ENCODE measurements at regions not wholly inside any gene's neighbourhood (a gene's known extent, or its start where the extent isn't known, plus 50 kb on each side); places are given as distances from the start of the nearest gene placed in this dataset.

DNA sequence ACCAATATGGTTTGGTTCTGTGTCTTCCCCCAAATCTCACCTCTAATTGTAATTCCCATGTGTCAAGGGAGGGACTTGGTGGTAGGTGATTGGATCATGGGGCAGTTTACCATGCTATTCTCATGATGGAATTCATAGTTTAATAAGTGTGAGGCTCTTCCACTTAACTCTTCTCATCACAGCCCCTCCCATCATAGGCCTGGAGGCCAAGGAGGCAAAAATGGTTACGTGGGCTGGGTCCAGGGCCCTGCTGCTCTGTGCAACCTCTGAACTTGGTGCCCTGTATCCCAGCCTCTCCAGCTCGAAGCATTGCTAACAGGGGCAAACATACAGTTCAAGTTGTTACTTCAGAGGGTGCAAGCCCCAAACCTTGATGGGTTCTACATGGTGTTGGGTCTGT, 232.7 kb downstream of the ADGRG6 start:
- H3K9me3 ChIP-seq (ENCODE audit: control insufficient read depth in 1 of 2, low read length in 2 of 2) = peaks cover 0 to 3% of the 10 kb centered on the region in 2 donors
- H3K4me1 ChIP-seq (ENCODE audit: control insufficient read depth in 1 of 2, insufficient read depth in 2 of 2, low read length in 2 of 2) = no peaks in the 10 kb centered on the region
- H3K27me3 ChIP-seq (ENCODE audit: low read depth, low read length) = no peaks in the 10 kb centered on the region
- no peak overlapping the region for H3K4me3 ChIP-seq (ENCODE audit: low read depth in 1 of 2, low read length in 2 of 2)
- H3K36me3 ChIP-seq (ENCODE audit: control insufficient read depth in 1 of 2, insufficient read depth in 2 of 2, low read length in 2 of 2) = no peaks in the 10 kb centered on the region
- no peak overlapping the region for H3K27ac ChIP-seq (ENCODE audit: low read length)

DNA sequence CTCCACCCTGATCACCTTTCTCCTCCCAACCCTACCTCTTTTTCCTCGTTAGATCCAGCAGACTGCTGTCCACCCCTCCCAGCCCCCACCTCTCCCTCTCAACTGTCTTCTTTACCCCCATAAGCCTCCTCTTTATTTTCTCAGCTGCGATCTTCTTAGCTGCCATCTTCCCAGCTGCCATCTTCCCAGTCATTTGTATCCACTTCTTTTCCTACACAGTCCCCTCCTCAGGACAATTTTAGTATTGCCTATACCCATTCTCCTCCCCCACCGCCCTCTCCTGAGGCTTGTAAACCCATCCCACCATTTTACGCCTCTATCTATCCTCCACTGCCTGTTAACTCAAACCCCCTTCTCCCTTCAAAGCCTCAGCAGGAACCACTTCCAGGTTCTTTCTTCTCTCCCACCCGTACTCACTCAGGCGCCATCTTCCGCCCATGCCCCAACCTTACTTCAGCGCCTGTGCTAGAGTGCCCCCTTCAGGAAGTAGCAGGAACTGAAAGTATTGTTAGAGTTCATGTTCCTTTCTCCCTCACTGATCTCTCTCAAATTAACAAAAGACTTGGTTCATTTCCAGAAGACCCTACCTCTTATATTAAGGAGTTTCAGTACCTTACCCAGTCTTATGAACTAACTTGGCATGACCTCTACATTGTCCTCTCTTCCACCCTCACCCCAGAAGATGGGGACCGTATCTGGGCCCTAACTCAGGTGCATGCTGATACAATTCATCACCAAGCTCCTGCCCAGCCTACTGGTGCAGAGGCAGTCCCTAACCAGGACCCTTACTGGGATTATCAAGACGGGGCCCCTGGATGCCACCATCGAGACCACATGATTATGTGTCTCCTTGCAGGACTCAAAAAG, 236.0 kb downstream of the ADGRG6 start:
- Histone ChIP-seq H3K27ac (ENCODE audit: low read length) (no peak overlapping the region), H3K36me3 (ENCODE audit: control insufficient read depth in 1 of 2, insufficient read depth in 2 of 2, low read length in 2 of 2) (no peaks in the 10 kb centered on the region), H3K4me3 (ENCODE audit: low read depth in 1 of 2, low read length in 2 of 2) (no peak overlapping the region), H3K27me3 (ENCODE audit: low read depth, low read length) (no peaks in the 10 kb centered on the region), H3K4me1 (ENCODE audit: control insufficient read depth in 1 of 2, insufficient read depth in 2 of 2, low read length in 2 of 2) (no peaks in the 10 kb centered on the region), H3K9me3 (ENCODE audit: control insufficient read depth in 1 of 2, low read length in 2 of 2) (peaks cover 0 to 3% of the 10 kb centered on the region in 2 donors)

DNA sequence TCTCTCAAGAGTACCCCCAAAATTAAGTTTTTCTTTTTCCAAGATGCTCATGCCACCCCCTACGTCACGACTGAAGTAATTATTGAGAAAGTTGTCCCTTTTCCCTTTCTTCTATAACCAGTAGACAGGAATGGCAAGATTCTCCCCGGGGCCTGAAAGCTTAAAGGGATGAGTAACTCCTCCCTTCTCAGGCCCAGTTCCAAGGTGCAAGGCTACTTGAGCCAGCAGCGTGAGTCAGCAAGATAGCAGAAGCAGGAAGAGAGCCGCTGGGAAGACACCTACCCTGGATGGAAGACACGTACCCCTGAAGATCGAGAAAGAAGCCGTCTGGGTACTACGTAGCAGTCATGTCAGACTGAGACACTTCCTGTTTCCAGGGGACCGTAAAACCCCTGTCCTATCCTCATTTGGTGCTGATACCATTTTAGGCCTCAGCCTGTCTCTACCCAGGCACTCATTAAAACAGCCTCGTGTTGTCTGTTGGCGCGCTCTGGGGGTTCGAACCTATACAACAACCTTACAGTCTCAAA, 241.0 kb downstream of the ADGRG6 start:
- Histone ChIP-seq H3K4me3 (ENCODE audit: low read depth in 1 of 2, low read length in 2 of 2) (no peak overlapping the region), H3K27ac (ENCODE audit: low read length) (no peak overlapping the region), H3K4me1 (ENCODE audit: control insufficient read depth in 1 of 2, insufficient read depth in 2 of 2, low read length in 2 of 2) (no peaks in the 10 kb centered on the region), H3K27me3 (ENCODE audit: low read depth, low read length) (no peaks in the 10 kb centered on the region), H3K36me3 (ENCODE audit: control insufficient read depth in 1 of 2, insufficient read depth in 2 of 2, low read length in 2 of 2) (no peaks in the 10 kb centered on the region), H3K9me3 (ENCODE audit: control insufficient read depth in 1 of 2, low read length in 2 of 2) (no peaks in the 10 kb centered on the region)

DNA sequence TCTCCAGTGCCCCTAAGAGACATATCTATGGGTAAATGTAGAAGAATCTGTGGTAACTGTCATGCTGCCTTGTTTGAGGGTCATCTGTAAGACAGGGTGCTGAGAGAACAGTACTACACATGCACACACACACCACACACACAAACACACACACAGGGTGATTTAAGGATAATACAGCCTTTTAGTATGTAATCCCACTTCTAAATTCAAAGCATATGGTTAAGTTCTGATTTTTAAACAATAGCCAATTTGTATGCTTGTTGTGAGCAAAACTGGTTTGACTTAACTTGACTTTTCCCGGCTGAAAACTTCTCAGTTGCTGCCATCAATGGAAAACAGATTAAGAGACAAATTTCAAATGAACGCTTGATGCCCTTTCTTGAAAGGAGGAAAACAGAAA, 241.8 kb downstream of the ADGRG6 start:
- H3K4me3 ChIP-seq (ENCODE audit: low read depth in 1 of 2, low read length in 2 of 2) = no peak overlapping the region
- no peaks in the 10 kb centered on the region for H3K9me3 ChIP-seq (ENCODE audit: control insufficient read depth in 1 of 2, low read length in 2 of 2)
- no peak overlapping the region for H3K27ac ChIP-seq (ENCODE audit: low read length)
- H3K36me3 ChIP-seq (ENCODE audit: control insufficient read depth in 1 of 2, insufficient read depth in 2 of 2, low read length in 2 of 2) = no peaks in the 10 kb centered on the region
- H3K27me3 ChIP-seq (ENCODE audit: low read depth, low read length) = no peaks in the 10 kb centered on the region
- no peaks in the 10 kb centered on the region for H3K4me1 ChIP-seq (ENCODE audit: control insufficient read depth in 1 of 2, insufficient read depth in 2 of 2, low read length in 2 of 2)

DNA sequence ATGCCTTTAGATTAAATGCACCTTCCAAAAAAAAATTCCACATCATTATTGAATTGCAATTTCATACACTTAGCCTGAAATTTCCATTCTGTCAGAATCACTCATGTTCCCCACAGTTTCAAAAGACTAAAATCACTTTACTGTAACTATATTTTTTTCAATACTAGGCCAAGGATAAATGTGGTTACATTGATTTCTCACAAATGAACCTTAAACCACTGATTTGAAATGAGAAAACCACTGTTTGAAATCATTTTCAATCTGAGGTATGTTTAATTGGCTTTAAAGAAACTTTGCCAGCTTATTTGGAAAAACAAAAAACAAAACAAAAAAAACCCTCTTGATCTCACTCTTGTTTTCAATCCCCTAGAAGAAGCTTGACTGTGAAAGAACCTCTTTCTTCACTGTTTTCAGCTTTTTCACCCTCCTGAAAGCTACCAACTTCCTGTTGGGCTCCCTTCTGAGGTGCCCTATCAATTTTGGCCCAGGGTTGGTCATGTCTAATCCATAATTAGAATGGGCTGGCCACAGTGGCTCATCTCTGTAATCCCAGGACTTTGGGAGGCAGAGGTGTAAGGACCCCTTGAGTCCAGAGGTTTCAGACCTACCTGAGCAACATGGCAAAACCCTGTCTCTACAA, 242.5 kb downstream of the ADGRG6 start:
- no peaks in the 10 kb centered on the region for H3K27me3 ChIP-seq (ENCODE audit: low read depth, low read length)
- H3K9me3 ChIP-seq (ENCODE audit: control insufficient read depth in 1 of 2, low read length in 2 of 2) = no peaks in the 10 kb centered on the region
- H3K4me1 ChIP-seq (ENCODE audit: control insufficient read depth in 1 of 2, insufficient read depth in 2 of 2, low read length in 2 of 2) = no peaks in the 10 kb centered on the region
- H3K4me3 ChIP-seq (ENCODE audit: low read depth in 1 of 2, low read length in 2 of 2) = no peak overlapping the region
- H3K36me3 ChIP-seq (ENCODE audit: control insufficient read depth in 1 of 2, insufficient read depth in 2 of 2, low read length in 2 of 2) = no peaks in the 10 kb centered on the region
- H3K27ac ChIP-seq (ENCODE audit: low read length) = no peak overlapping the region

DNA sequence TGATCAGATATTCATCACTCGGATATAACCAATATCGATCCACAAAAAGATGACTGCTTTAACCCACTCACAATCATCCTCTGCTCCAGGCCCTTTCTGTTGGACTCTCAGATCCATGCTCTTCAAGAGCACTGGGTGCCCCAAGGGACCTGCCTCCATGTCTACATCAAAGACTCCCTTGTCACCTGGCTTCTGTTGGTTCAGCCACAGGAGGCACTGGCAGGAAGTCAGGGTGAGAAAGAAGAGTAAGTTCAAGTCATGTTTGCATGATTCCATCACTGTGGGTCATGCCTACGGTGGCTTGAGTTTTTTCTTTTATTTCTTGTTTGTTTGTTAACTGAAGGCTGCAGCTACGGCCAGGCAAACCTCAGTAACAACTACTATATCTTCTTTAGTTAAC, 243.3 kb downstream of the ADGRG6 start:
- Histone ChIP-seq H3K36me3 (ENCODE audit: control insufficient read depth in 1 of 2, insufficient read depth in 2 of 2, low read length in 2 of 2) (no peaks in the 10 kb centered on the region), H3K4me3 (ENCODE audit: low read depth in 1 of 2, low read length in 2 of 2) (no peak overlapping the region), H3K4me1 (ENCODE audit: control insufficient read depth in 1 of 2, insufficient read depth in 2 of 2, low read length in 2 of 2) (no peaks in the 10 kb centered on the region), H3K9me3 (ENCODE audit: control insufficient read depth in 1 of 2, low read length in 2 of 2) (no peaks in the 10 kb centered on the region), H3K27ac (ENCODE audit: low read length) (no peak overlapping the region), H3K27me3 (ENCODE audit: low read depth, low read length) (no peaks in the 10 kb centered on the region)

DNA sequence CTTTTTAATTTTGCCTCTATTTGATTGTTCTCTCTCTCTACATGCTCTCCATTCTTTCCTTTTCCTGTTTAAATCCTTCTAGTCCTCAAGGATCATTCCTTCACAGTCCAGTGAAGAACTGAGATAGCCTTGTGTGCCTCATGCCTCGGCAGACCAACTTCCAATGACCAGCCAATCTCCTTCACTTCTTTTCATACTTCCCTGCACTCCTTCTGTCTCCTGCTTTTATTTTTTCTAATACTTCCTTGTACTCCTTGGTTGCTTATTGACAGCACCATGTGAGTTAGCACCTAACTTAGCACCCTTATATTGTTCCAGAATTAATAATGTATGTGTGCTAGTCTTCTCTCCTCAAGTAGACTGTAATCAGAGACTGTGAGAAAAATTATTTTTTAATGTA, 246.8 kb downstream of the ADGRG6 start:
- Histone ChIP-seq H3K27me3 (ENCODE audit: low read depth, low read length) (no peaks in the 10 kb centered on the region), H3K4me3 (ENCODE audit: low read depth in 1 of 2, low read length in 2 of 2) (no peak overlapping the region), H3K9me3 (ENCODE audit: control insufficient read depth in 1 of 2, low read length in 2 of 2) (no peaks in the 10 kb centered on the region), H3K36me3 (ENCODE audit: control insufficient read depth in 1 of 2, insufficient read depth in 2 of 2, low read length in 2 of 2) (no peaks in the 10 kb centered on the region), H3K4me1 (ENCODE audit: control insufficient read depth in 1 of 2, insufficient read depth in 2 of 2, low read length in 2 of 2) (no peaks in the 10 kb centered on the region), H3K27ac (ENCODE audit: low read length) (no peak overlapping the region)

DNA sequence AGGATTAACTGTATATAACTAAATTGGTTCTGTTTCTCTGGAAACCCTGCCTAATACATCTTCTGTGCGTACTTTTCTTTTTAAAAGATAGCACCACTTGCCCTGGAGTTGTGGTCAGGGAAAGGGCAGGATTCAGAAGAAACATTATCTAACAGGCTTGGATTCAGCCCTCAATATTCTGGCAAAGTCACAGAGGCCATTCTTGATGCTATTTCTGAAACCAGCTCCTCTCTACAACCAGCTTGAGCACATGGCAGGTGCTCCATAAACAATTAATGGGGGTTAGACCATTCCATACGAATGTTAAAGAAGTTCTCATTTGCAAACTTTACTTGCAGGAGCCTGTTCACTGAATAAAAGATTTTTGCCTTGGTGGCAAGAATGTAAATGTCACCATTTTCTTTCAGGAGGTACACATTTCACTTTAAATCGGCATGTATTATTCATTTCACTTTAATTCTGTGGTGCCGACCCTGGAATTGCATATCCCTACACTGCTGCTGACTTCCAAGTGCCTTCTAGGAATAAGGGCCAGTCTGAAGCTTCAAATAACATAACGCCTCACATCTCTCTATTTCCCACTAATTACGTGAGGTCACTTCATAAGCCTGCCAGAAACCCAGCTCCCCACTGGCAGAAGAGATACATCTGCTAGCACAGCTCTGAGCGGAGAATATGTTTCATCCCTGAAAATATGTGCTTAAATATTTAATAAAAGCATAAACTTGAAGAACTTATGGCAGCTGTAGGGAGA, 248.7 kb downstream of the ADGRG6 start:
- Histone ChIP-seq H3K27me3 (ENCODE audit: low read depth, low read length) (no peaks in the 10 kb centered on the region), H3K4me1 (ENCODE audit: control insufficient read depth in 1 of 2, insufficient read depth in 2 of 2, low read length in 2 of 2) (no peaks in the 10 kb centered on the region), H3K4me3 (ENCODE audit: low read depth in 1 of 2, low read length in 2 of 2) (no peak overlapping the region), H3K9me3 (ENCODE audit: control insufficient read depth in 1 of 2, low read length in 2 of 2) (no peaks in the 10 kb centered on the region), H3K27ac (ENCODE audit: low read length) (no peak overlapping the region), H3K36me3 (ENCODE audit: control insufficient read depth in 1 of 2, insufficient read depth in 2 of 2, low read length in 2 of 2) (no peaks in the 10 kb centered on the region)

DNA sequence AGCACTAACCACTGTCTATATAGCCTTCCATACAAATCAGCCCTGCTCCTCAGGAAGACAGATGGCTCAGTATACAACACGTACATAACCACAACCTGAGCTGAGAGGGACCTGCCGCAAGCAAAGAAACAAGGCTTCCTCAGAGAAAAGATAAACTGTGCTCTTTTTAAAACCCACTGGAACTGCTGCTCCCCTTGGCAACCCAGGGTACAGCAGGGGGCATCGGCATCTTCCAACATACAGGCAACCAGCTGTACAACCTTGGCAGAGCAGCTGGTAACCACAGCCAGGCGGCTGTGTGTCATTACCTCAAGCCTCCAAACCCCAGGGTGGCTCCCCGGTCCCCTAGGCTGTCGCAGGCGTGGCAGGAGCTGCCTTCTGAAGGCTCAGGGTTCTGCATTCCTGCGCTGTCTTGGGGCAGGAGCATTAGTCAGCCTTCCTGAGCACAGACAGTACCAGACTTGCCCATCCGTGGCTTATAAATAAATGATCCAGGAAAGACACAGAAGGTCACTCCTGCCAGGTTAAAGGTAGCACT, 249.5 kb downstream of the ADGRG6 start:
- Histone ChIP-seq H3K27me3 (ENCODE audit: low read depth, low read length) (no peaks in the 10 kb centered on the region), H3K36me3 (ENCODE audit: control insufficient read depth in 1 of 2, insufficient read depth in 2 of 2, low read length in 2 of 2) (no peaks in the 10 kb centered on the region), H3K27ac (ENCODE audit: low read length) (no peak overlapping the region), H3K9me3 (ENCODE audit: control insufficient read depth in 1 of 2, low read length in 2 of 2) (no peaks in the 10 kb centered on the region), H3K4me3 (ENCODE audit: low read depth in 1 of 2, low read length in 2 of 2) (no peak overlapping the region), H3K4me1 (ENCODE audit: control insufficient read depth in 1 of 2, insufficient read depth in 2 of 2, low read length in 2 of 2) (no peaks in the 10 kb centered on the region)

DNA sequence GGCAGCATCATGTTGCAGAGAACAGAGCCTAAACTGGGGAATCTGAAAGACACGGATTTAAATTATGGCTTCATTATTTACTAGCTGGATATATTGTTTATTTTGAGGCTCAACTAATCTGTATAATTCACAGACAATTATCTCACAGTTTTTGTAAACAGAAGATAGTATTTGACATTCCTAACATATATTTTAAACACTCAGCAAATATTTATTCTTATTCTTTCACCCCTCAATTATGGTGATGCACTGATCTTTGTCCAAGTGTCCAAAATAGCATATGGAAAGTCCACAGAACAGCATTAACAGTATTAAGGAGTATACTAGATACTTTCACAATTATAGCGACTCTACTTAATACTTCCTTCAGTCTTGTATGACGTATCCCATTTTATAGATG, 257.0 kb downstream of the ADGRG6 start:
- Histone ChIP-seq H3K27me3 (ENCODE audit: low read depth, low read length) (no peaks in the 10 kb centered on the region), H3K36me3 (ENCODE audit: control insufficient read depth in 1 of 2, insufficient read depth in 2 of 2, low read length in 2 of 2) (no peaks in the 10 kb centered on the region), H3K4me3 (ENCODE audit: low read depth in 1 of 2, low read length in 2 of 2) (no peak overlapping the region), H3K27ac (ENCODE audit: low read length) (no peak overlapping the region), H3K4me1 (ENCODE audit: control insufficient read depth in 1 of 2, insufficient read depth in 2 of 2, low read length in 2 of 2) (no peaks in the 10 kb centered on the region), H3K9me3 (ENCODE audit: control insufficient read depth in 1 of 2, low read length in 2 of 2) (no peaks in the 10 kb centered on the region)
